GM12892 (cell line): ENCODE measurements at regions not wholly inside any gene's neighbourhood (a gene's known extent, or its start where the extent isn't known, plus 50 kb on each side); places are given as distances from the start of the nearest gene placed in this dataset.
"Not testable (repeated sequence)": the region's sequence is repeated elsewhere in the genome, so short reads cannot be mapped to it uniquely, and the experiment has no call there.

ENCODE experiments used
- DNase-seq: peaks from one replicate; pipeline ENCODE4 v3.0.0; 2011; ENCODE audit not compliant: insufficient read length
- FAIRE-seq: peaks from 2 replicates; lab custom pipeline; 2011; peaks lifted over from hg19 to GRCh38; lab: Jason Lieb, UNC
- POLR2A ChIP-seq: IDR thresholded peaks from 2 replicates; pipeline ENCODE4 v1.6.1; 2011; ENCODE audit warnings: low read depth, low read length, control low read depth
- POLR2AphosphoS5 ChIP-seq: IDR thresholded peaks from 2 replicates; pipeline ENCODE4 v1.6.1; 2011; ENCODE audit warnings: low read depth, low read length, control low read depth
- TAF1 ChIP-seq: IDR thresholded peaks from 2 replicates; pipeline ENCODE4 v1.6.1; 2011; ENCODE audit warnings: low read depth, mild to moderate bottlenecking, control low read depth, low read length, borderline replicate concordance

GRCh38 chr6:82521861-82522260, 158.2 kb downstream of the TPBG start:
- no peak for FAIRE-seq
- DNase-seq, result no peak
- no peak for TF ChIP-seq TAF1
- no peak for TF ChIP-seq POLR2A
- TF ChIP-seq POLR2AphosphoS5, result no peak

GRCh38 chr6:82524031-82524430, 160.4 kb downstream of the TPBG start:
- TF ChIP-seq POLR2AphosphoS5 (no peak), TAF1 (no peak), POLR2A (no peak)
- DNase-seq, result no peak
- FAIRE-seq, result no peak

DNA sequence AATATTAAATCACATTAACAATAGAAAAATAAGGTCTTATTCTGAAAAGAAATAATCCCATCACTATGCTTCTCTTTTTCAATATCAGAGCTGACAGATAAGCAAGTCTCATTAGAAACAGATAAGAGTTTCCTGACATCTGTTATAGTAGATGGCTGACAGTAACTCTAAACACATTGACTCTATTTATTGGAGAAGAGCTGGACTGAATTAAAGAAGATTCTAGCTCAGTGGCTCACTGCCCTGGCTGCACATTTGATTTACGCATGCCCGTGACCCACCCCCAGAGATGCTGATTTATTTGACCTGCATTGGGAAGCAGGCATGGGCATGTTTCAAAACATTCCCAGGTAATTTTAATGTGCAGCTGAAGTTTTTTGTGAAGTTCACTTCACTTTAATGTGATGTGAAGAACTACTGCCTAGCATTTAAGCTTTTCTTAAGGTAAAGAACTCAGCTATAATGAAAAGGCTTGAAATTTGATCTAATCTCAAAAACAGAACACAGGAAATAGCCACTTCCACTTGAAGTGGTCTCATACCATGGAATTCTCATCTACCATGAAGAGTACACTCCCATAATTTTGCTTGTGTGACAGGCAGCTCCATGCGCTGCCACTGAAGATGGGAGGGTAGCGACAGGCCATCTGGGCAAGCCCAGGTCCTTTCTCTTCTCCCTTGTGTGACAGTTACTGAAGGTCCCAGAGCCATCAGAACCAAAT, 162.3 kb downstream of the TPBG start:
- TF ChIP-seq POLR2A, result no peak
- TF ChIP-seq POLR2AphosphoS5, result no peak
- TF ChIP-seq TAF1, result no peak
- DNase-seq (no peak), FAIRE-seq (no peak)

- FAIRE-seq, DNase-seq: not testable (repeated sequence)
Observed at GRCh38 chr6:82529960-82530460, 166.4 kb downstream of the TPBG start.

DNA sequence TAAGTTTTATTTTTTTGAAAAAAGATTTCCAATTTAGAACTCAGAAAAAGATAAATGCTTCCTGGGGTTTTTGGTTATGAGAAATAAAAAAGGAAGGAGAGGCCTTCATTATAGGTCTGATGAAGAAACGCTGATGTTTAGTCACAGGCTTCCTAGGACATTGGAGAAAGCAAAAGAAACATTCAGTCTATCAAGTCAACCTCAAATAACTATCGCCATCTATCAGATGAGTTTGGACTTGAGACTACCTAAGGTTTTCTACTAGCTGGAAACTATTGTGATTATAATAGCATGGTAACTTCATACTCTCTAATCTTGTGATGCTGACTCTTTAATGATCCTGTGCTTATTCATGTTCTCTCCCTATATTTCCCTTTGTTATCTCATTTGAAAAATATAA, 171.3 kb downstream of the TPBG start:
- FAIRE-seq, result no peak
- TF ChIP-seq POLR2A (no peak), TAF1 (no peak), POLR2AphosphoS5 (no peak)
- no peak for DNase-seq

DNA sequence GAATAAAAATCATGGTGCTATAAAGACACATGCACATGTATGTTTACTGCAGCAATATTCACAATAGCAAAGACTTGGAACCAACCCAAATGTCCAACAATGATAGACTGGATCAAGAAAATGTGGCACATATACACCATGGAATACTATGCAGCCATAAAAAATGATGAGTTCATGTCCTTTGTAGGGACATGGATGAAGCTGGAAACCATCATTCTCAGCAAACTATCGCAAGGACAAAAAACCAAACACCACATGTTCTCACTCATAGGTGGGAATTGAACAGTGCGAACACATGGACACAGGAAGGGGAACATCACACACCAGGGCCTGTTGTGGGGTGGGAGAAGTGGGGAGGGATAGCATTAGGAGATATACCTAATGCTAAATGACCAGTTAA, 185.9 kb downstream of the TPBG start:
- FAIRE-seq, result not testable (repeated sequence)

DNA sequence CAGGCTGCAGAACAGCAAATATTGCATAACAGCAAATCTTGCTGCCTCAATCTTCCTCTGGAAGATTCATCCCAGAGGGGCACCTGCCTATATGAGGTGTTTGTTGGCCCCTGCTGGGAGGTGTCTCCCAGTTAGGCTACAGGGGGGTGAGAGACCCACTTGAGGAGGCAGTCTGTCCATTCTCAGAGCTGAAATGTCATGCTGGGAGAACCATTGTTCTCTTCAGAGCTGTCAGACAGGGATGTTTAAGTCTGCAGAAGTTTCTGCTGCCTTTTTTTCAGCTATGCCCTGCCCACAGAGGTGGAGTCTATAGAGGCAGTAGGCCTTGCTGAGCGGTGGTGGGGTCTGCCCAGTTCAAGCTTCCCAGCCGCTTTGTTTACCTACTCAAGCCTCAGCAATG, 187.7 kb downstream of the TPBG start:
- not testable (repeated sequence) for FAIRE-seq

More for the DNA sequence above, 185.9 kb downstream of the TPBG start:
- not testable (repeated sequence) for DNase-seq

DNA sequence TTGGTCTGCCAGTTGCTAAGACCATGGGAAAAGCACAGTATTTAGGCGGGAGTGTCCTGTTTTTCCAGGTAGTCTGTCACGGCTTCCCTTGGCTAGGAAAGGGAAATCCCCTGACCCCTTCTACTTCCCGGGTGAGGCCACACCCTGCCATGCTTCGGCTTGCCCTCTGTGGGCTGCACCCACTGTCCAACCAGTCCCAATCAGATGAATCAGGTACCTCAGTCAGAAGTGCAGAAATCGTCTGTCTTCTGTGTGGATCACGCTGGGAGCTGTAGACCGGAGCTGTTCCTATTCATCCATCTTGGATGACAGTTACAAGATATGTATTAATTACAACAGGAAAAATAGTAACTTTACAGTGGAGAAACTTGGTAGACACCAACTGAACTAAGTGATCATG, 188.2 kb downstream of the TPBG start:
- no peak for FAIRE-seq

More for the DNA sequence above, 187.7 kb downstream of the TPBG start:
- DNase-seq, result not testable (repeated sequence)

DNA sequence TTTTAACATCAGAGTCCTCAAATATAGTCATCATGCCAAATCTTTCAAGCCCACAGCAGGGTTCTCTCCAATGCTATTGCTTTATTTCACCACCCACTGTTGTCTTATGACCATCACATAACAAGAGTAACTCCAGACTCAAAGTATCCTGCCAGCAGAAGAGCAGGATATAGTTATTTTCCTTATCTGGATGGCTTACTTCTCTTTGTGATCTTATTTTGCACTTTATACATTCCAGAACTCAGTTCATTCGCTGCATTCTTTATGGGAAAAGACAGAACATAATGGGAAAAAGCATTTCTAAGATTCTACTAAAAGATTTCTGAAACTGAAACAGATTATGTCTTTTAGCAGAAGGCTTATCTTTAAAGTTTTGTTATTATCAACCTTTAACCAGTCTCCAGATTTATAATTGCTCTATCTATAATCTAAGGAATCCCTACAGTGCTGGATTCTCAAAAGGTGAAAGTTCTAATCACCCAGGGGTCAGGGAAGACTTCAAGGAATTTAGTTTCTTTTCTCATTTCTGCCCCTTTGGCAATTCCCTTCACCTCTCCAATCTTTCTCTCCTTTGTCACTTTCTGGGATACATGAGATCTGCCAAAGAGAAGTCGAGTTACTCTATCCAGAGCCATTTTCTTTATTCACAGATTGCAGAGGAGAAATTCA, 190.4 kb downstream of the TPBG start:
- no peak for FAIRE-seq
- TF ChIP-seq POLR2AphosphoS5 (no peak), POLR2A (no peak), TAF1 (no peak)

More for the DNA sequence above, 188.2 kb downstream of the TPBG start:
- no peak for DNase-seq
- TF ChIP-seq POLR2AphosphoS5 (no peak), POLR2A (no peak), TAF1 (no peak)

DNA sequence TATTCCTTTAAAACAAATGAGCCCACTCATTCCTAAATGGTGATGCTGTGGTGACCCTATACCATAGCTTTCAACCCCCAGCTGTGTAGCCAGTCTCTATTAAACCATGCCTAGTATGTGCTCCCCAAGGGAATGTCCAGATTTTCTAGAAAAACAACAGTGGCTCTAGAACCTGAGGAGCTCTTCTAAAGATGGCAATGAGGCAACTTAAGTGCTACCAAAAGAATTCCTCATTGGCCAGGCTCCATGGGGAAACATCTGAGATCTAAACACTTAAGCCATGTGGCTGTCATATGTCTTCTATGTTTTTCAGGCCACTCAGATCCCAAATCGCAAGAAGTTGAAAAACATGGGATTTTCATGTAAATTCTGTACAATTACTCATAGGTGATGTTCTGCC, 191.0 kb downstream of the TPBG start:
- FAIRE-seq, result no peak
- TF ChIP-seq TAF1 (no peak), POLR2AphosphoS5 (no peak), POLR2A (no peak)
- DNase-seq, result no peak

More for the DNA sequence above, 190.4 kb downstream of the TPBG start:
- no peak for DNase-seq

GRCh38 chr6:82555801-82556200, 192.2 kb downstream of the TPBG start:
- TF ChIP-seq TAF1 (no peak), POLR2A (no peak), POLR2AphosphoS5 (no peak)
- DNase-seq (no peak), FAIRE-seq (no peak)

DNA sequence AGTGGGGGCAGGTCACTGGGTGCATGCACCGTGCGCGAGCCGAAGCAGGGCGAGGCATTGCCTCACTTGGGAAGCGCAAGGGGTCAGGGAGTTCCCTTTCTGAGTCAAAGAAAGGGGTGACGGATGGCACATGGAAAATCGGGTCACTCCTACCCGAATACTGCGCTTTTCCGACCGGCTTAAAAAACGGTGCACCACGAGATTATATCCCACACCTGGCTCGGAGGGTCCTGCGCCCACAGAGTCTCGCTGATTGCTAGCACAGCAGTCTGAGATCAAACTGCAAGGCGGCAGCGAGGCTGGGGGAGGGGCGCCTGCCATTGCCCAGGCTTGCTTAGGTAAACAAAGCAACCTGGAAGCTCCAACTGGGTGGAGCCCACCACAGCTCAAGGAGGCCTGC, 194.9 kb downstream of the TPBG start:
- not testable (repeated sequence) for DNase-seq, FAIRE-seq

DNA sequence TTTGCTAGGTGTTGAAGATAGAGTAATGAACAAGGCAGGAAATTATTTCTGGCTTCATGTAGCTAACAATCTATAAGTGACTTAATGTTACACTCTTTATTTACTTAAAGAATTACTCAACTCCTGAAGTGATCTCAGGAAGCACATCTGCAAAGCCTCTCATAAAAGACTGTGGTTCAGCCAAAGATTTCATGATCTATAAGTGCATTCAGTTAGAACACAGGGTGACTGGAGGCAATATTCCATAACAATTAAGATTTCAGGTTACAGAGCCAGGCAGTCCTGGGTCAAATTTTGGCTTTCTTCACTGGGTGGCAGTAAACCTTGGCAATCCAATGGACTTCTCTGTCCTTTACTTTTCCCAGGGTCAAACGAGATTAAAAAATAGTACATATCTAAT, 204.0 kb downstream of the TPBG start:
- TF ChIP-seq POLR2A, result no peak
- no peak for TF ChIP-seq TAF1
- no peak for TF ChIP-seq POLR2AphosphoS5
- no peak for FAIRE-seq

More for the DNA sequence above, 204.0 kb downstream of the TPBG start:
- DNase-seq, result no peak
